GM19463 (cell line): ENCODE measurements at regions not wholly inside any gene's neighbourhood (a gene's known extent, or its start where the extent isn't known, plus 50 kb on each side); places are given as distances from the start of the nearest gene placed in this dataset.

ENCODE experiments used
- ATAC-seq: cut with Tn5 transposase; IDR thresholded peaks from one replicate; pipeline ENCODE4 v1.9.1; 2021; ENCODE audit warnings: mild to moderate bottlenecking, moderate library complexity; ENCODE audit not compliant: unreplicated experiment

DNA sequence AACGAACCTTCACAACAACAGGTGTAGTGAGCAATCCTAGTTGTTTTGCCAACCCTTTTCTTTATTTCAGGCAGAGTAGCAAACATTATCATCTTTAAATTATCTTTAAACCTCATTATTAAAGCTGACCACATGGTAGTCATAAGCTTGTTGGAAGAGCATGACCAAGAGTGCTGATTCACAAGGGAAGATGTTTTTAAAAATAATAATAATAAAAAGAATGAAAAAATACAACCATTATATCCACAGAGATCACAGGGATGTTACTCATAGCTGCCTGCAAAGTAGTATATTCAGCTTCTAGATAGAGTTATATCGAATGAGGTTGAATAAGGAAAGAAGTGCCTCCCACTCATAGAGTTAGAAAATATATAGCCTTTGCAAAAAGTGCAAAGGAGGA is 101.0 kb upstream of the FLRT2 start:
- no peak for ATAC-seq

DNA sequence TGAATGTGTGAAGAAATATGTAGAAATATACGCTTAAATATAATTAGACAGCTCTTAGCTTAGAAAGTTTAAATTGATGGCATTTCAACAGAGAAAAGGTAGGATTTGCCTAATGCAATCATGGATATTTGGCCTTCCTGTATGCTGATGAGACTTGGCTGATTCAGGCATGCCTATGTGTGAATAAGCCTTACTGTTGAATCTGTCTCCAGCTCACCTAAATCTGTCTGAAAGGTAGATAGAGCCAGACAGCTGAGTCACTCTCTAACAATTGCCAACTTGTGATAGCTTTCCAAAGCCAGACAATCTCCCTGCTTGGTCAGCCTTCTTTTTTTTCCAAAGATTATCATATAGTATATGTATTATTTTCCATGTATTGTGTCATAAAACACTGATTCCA is 92.8 kb upstream of the FLRT2 start:
- ATAC-seq: no peak

DNA sequence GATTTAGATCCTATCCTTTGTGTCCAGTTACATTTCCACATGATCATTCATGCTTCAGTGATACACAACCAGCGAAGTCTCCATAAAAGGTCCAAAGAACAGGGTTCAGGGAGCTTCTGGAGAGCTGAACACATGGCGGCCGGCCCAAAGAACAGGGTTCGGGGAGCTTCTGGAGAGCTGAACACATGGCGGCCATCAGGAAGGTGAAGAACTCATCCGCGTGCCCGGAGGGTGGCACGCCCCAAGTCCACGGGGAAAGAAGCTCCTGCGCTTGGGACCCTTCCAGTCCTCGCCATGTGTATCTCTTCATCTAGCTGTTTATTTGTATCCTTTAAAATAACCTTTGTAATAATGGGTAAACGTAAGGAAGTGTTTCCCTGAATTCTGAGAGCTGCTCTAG is 91.9 kb upstream of the FLRT2 start:
- ATAC-seq: no peak

DNA sequence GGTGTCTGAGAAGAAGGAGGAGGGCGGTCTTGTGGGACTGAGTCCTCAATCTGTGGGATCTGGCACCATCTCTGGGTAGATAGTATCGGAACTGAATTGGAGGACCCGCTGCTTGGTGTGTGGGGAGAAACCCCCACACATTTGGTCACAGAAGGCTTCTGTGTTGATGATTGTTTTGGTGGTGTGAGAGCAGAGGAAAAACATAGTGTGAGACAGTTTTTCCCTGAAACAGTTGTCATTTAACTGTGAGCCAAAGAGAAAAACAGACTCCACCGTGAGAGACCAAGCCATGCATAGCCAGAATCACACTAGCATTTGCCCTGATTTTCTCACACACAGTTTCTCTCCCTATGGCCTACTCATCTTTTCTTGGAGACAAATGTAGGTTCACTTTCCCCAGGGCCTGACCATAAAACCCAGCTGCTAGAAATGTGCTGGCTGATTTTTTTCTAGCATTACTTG is 91.4 kb upstream of the FLRT2 start:
- ATAC-seq: no peak

DNA sequence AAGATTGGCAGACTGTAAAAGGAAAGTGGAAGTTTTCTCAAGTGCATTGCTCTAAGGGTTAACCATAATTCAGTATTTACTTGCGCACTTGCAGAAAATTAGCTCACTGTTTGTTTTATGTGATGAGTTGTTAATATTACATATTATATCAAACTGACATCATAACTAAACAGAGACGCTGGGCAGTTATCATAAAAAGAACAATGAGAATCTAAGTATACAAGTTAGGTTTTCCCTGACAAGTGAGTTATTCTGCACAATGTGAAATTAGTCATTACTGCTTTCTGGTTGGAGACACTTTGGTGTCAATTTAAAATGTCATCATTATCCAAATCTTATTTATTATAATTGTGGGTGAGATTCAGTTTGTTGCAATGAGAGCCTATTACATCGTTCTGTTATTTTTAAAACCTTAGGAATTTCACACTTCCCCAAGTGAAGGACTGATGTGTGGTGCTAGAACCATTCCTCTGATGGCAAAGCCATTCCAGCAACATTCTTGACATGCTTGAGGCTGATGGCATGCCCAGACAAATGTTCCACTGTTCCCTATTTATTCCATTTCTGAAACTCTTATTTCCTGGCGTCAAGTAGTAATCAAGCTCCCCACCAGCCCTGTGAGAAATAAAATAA is 90.1 kb upstream of the FLRT2 start:
- no peak for ATAC-seq

DNA sequence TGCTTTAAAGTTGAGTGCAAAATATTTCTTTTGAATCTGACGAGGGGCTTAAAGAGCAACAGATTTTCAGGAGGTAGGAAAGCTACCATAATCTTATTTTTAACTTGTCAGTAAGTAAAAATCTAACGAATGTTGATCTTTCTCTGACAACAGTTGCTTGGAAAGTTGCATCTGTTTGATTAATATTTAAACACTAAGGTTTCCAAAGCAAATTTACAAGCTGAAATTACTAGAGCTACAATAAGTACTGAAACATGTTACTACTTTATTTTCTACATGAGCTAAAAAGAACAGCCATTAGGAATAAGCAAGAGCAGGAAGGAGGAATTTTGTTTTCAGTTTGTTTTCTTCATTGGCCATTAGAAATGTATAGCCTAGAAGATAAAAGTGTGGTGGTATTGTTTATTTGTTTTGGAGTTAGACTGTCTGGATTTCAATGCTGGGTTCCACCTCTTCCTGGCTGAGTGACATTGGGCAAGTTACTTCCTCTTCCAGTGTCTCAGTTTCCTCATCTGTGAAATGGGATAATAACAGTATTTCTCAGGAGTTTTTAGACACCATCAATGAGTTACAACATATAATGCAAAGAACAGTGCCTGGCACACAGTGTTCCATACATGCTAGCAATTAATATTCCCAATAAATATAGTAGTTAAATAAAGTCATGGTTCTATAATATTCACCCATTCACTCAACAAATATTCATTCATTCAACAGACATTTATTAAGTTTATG is 87.9 kb upstream of the FLRT2 start:
- no peak for ATAC-seq

DNA sequence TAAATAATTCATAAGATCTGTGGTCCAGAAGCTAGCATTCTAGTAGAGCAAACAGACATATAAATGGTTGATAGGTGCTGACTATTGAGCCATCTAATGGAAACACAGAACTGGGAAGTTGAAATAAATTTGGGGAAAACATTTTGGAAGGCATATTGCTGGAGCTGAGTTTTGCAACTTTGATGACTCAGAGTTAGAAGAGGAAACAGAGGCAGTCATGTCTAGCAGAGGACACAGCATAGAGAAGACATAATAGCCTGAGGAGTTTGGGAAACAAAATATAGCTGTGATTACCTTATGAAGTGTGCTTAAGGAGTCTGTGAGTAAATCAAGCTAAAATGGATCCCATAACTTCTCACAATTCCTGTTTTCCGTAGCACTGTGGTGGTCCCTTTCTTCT is 86.9 kb upstream of the FLRT2 start:
- ATAC-seq: no peak

DNA sequence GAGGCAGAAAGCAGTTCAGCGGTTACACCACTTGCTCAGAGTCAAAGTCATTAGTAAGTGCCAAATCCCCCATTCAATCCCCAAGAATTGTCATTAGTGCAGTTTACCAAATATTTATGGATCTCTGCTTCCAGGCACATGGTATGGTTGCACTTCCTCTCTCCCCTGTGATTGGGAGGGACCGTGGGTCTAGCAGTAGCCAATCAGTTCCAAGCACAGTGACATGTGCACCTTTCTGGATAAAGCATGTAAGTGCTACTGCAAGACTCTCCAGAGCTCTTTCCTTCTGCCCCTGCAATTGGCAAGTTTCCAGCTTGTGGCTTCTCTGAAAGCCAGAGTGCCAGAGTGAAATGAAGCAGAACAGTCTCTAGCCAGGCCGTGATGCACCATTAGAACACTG is 85.3 kb upstream of the FLRT2 start:
- no peak for ATAC-seq

DNA sequence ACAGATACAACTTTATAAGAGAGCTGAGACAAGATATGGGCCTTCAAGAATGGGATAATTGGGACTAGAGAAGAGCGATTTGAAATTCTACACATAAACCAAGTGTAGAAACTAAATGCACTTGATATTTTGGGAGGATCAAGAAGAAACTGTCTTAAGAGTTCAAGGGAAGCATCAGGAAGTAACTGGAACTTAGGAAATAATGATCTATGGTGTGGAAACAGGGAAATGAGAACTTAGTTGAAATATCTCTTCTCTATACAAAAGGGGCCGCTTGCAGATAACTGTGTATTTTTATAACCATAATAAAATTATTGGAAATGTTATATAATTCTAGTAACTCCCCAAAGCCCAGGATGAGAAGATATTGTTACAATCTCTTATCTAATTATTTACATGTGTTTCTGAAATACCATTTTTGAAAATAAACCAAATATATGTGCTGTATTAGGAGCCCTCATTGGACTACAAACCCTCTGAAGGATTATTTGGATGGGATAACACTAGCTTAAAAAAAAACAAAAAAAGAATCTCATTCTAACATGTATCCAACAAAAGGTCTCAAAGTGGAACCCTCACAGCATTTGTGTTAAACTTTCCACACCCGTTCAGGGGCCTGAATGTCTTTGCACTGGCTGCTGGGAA is 84.7 kb upstream of the FLRT2 start:
- ATAC-seq: no peak

DNA sequence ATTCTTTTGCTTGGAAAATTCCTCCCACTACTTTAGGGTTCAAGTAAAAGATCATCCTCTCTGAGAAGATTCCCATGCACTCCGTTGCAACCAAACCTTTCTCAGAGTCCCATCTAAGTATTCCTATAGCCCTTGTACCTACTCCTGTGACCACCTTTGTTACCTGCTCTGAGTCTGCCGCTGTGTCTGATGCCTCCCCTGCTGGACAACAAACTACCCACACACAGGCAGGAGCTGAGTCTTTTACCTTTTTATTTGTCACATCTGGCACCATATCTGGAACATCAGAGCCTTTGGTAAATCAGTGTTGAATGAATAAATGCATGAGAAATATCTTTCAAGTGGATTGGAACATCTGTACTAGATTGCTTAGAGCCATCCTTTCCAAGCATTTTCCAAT is 82.1 kb upstream of the FLRT2 start:
- no peak for ATAC-seq

DNA sequence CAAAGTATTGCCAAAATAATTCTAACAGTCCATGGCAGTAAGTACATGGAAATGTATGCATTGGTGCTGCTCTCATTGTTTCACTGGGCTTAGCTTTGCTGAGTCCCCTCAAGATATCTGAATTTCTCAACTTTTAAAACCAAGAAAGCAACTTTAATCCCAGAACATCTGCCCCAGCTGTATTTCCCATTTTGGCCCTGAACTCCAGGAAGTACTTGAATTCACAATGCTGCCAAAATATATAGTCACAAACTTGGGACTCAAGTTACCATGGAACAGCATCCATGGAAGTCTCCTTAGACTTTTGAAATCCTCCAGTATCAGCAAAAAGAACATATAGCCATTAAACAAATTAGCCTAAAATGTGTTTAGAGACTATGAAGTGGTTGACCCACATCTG is 78.5 kb upstream of the FLRT2 start:
- ATAC-seq: no peak

DNA sequence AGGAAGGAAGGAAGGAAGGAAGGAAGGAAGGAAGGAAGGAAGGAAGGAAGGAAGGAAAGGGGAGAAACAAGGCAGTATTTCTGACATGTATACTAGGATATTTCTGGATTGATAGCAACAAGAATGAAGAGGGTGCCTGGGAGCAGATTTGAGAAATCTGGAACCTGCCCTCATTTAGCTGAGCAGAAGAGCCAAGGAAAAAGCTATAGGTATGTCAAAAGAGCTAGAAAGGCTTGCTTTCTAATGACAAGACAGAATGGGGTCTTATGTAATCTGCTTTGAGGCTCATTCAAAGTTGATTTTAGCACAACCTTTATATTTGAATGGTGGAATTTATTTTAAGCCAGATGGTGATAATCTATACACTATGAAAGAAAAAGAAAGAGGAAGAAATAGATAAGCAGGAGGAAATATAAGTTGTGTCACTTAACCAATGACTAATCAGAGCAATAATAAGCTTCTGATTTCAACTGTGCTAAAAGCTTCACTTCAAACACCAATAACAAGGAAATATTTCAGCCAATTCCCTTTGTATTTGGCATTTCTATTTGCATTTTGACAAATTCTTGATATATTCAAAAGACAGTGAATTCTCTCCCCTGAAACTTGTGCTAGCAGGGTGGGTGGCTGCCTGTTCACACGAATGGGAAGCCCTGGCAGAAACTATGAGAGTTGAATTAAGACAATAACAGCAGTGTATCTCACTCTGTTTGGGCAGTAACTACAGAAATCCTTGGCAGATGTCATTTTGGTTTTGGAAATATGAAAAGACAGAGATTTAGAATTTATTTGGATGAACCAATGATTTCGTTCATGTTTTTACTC is 76.3 kb upstream of the FLRT2 start:
- ATAC-seq: no peak

DNA sequence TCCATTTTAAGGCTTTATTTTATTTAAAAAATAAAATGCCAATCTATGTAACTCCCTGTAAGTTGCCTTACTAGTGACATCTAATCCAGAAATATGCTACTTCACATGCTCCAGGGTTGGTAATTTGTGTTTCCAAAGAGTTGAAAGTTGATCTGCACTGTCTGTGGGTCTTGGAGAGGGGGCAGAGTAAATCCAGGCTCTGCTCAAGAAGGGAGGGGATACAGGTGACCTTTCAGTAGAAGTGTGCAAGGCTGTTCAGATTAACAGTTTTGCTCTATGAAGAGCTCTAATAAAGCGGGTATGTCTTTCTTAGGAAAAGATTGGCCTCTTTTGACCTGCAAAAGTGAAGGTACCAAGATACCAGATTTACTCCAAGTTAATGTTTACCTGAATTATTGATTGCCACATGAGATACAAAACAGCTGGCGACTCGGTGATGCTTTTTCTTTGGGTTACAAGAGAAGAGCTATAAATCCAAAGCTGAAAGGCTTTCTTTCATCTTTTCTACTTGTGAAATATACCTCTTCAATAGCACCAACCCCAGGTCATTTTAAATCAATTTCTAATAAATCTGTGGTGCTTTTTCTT is 75.6 kb upstream of the FLRT2 start:
- ATAC-seq: no peak

DNA sequence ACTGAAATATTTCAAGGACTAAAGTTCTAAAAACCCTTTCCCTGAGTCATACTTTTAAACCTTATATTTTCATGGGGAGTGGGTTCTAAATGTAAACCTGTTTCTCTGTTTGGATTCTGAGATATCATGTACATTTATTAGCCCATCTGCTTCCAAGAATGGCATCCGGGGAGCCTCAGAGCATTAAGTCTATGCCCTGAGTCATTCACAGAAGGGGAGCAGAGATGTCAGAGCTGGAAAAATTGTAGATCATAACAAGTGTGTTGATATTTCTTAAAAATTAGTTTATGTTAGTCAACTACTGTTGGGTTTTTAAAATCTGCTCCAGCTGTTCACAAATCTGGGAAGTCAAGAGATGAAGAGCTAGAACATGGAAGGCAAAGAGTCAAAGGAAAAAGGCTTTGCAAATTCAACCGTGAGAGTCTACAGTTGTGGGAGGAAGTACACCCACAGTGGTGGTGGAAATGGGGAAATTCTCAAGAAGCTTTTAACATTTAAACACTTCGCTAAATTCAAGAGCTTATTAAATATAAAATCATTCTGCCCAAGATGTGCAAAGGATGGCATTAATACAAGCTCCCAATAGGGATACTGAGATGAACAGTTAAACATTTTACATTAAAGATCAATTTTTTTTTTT is 70.5 kb upstream of the FLRT2 start:
- no peak for ATAC-seq

DNA sequence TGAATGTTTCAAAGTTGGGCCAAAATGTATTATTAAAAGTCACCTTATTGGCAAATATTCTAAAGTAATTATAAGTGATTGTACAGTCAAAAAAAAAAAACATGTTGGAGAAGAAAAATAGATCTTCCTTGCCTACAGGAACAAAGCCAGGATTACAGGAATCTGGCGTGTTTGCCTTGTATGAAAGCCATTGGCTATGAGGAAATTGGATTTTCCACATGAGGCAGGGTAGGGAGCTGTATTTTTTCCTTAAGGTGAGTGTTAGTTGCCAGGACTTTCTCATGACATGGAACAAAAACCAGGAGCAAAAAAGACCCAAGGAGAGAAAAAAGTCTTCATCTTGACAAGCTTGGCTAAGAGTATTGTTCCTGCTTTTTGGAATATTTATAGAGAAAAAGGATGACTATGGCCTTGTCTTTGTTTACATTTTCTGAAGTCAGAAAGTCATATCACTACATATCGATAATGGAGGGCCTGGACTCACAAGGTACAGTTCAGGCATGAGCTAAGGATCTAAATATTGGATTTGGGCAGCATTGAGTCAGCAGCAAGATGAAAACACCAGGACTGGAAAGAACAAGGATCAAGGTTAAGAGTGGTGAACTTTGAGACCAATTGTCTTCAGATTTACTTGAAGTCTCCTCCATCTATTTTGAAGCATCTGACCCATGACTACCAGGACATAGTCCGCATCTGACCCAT is 68.4 kb upstream of the FLRT2 start:
- ATAC-seq: no peak

DNA sequence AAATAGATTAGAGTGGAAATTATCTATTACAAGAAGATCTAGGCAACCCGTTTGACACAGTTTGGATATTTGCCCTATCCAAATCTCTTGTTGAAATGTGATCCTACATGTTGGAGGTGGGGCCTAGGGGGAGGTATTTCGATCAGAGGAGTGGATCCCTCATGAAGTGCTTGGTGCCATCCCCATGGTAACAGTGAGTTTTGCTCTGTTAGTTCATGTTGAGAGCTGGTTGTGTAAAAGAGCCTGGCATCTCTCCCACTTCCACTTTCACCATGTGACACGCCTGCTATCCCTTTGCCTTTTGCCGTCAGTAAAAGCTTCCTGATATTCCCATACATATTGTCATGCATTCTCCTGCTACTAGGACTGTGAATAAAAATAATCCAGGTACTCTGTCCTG is 66.4 kb upstream of the FLRT2 start:
- no peak for ATAC-seq

DNA sequence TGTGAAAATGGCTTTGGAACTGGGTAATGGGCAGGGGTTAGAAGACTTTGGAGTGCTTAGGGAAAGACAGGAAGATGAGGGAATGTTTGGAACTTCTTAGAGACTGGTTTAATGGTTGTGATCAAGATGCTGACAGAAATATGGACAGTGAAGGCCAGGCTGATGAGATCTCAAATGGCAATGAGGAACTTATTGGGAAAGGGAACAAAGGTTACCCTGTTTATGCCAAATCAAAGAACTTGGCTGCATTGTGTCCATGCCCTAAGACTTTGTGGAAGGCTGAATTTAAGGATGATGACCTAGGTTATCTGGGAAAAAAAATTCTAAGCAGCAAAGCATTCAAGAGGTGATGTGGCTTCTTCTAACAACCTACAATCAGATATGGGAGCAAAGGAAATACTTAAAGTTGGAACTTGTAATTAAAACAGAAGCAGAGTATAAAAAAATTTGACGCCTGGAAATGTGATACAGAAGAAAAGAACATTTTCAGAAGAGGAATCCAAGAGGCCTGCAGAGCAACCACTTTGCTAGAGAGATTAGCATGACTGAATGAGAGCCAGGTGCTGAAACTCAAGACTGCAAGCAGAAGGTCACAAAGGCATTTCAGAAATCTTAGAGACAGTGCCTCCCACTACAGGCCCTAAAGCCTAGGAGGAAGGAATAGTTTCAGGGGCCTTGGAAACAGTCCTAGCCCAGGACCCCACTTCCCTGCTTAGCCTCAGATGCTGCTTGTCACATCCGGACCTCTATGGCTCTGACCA is 65.6 kb upstream of the FLRT2 start:
- ATAC-seq: no peak

DNA sequence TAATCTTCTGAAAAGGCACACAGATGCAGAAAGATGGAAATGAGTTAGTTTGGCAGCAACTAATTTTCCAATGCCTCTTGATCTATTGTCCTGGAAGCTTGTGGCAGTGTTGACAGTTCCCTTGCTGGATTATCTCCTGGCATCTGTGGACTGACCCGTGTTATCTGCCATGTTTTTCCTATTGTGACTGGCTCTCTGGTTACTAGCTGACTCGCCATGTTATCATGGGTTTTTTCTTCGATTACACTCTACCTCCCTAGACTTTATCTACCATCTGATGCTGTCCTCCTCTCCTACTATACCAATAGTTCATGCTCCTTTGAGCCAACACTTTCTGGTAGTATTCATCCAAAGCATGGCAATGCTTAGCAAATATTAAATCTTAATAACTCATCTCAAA is 63.3 kb upstream of the FLRT2 start:
- no peak for ATAC-seq

DNA sequence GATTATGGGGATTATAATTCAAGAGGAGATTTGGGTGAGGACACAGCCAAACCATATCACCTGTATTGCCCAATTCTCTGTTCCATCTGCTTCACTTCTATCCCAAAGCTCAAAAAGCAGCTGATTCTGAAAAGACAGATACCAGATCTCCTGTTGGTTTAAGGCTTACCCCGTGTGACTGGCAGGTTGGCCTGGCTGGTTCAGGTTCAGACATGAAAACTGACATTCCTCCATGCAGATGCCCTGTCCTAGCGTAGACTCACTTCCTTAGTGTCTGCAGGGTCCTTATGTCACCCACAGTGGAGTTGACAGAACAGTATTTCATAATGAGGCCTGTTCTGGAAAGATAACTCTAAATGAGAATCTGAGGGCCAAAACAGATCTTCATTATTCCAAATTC is 61.1 kb upstream of the FLRT2 start:
- ATAC-seq: no peak
